Renal cortical epithelial cell (primary cell): ENCODE measurements at regions not wholly inside any gene's neighbourhood (a gene's known extent, or its start where the extent isn't known, plus 50 kb on each side); places are given as distances from the start of the nearest gene placed in this dataset.

Experiments
- DNase-seq: peaks from one replicate; pipeline ENCODE4 v3.0.0-alpha.2; 2011; ENCODE audit warnings: low read depth

GRCh38 chr10:10891124-10892082 is 126.3 kb upstream of the CELF2 start:
- peak; percentile 62 for DNase-seq

- DNase-seq = peak; percentile 13
Measured at GRCh38 chr10:10892290-10892875, 125.3 kb upstream of the CELF2 start.

- DNase-seq = no peak
Measured at GRCh38 chr10:10897400-10897799, 120.3 kb upstream of the CELF2 start.

GRCh38 chr10:10901906-10902305 is 115.8 kb upstream of the CELF2 start:
- no peak for DNase-seq

GRCh38 chr10:10902951-10903350 is 114.7 kb upstream of the CELF2 start:
- DNase-seq = no peak

GRCh38 chr10:10903620-10904019 is 114.1 kb upstream of the CELF2 start:
- no peak for DNase-seq

- DNase-seq = no peak
Measured at GRCh38 chr10:10910634-10911033, 107.0 kb upstream of the CELF2 start.

GRCh38 chr10:10911035-10911434 is 106.6 kb upstream of the CELF2 start:
- DNase-seq = no peak

- peak; percentile 91 for DNase-seq
Measured at GRCh38 chr10:10911471-10911921, 106.2 kb upstream of the CELF2 start.

- DNase-seq = no peak
Measured at GRCh38 chr10:10914144-10914543, 103.5 kb upstream of the CELF2 start.

- no peak for DNase-seq
Measured at GRCh38 chr10:10915215-10915614, 102.5 kb upstream of the CELF2 start.

GRCh38 chr10:10917031-10917430 is 100.6 kb upstream of the CELF2 start:
- no peak for DNase-seq

GRCh38 chr10:10919976-10920375 is 97.7 kb upstream of the CELF2 start:
- no peak for DNase-seq

GRCh38 chr10:10921826-10922461 is 95.7 kb upstream of the CELF2 start:
- DNase-seq = no peak

- DNase-seq = peak; percentile 16
Measured at GRCh38 chr10:10923029-10923651, 94.5 kb upstream of the CELF2 start.

- DNase-seq = no peak
Measured at GRCh38 chr10:10925667-10926066, 92.0 kb upstream of the CELF2 start.

- DNase-seq = no peak
Measured at GRCh38 chr10:10927608-10928007, 90.1 kb upstream of the CELF2 start.

GRCh38 chr10:10930979-10931743 is 86.5 kb upstream of the CELF2 start:
- no peak for DNase-seq

- DNase-seq = no peak
Measured at GRCh38 chr10:10935032-10935431, 82.6 kb upstream of the CELF2 start.

GRCh38 chr10:10938676-10939075 is 79.0 kb upstream of the CELF2 start:
- no peak for DNase-seq

GRCh38 chr10:10941127-10941730 is 76.4 kb upstream of the CELF2 start:
- no peak for DNase-seq
